GM13976 (cell line): ENCODE measurements at regions not wholly inside any gene's neighbourhood (a gene's known extent, or its start where the extent isn't known, plus 50 kb on each side); places are given as distances from the start of the nearest gene placed in this dataset.
"Not testable (repeated sequence)": the region's sequence is repeated elsewhere in the genome, so short reads cannot be mapped to it uniquely, and the experiment has no call there.

ENCODE experiments used
- DNase-seq: peaks from one replicate; pipeline ENCODE4 v3.0.0; 2012; ENCODE audit warnings: low spot score
- in situ Hi-C: fragments of 300-500 bp; cut with MboI; formaldehyde crosslinking; loops from one replicate; pipeline ENCODE4 v1.12.0; 2022; ENCODE audit warnings: low sequenced_read_pairs, mixed read lengths, inconsistent platforms; ENCODE audit not compliant: unreplicated experiment
- TF ChIP-seq, protein P1 (sequence below): IDR thresholded peaks from 2 replicates; pipeline ENCODE4 v1.5.1; 2012; ENCODE audit warnings: borderline replicate concordance, mild to moderate bottlenecking; ENCODE audit not compliant: insufficient read depth; ENCODE audit errors: extremely low read depth, missing control alignments, control extremely low read depth

DNA sequence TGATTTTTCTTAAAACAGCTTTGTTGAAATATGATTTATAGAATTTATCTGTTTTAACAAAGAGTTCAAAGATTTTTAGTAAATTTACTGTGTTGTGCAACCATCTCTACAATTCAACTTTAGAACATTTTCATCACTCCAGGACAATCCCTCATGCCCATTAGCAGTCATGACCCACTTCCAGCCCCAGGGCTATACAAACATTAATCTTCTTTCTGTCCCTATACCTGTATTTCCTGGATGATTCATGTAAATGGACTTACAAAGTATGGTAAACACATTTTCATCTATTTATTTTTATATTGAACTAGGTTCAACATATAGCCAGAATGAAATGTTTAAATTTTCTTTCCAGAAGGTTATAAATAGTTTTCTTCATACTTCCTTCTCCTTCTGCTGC lies 127.8 kb upstream of the CCDC180 start:
- in situ Hi-C loops, result no loop called here
- no peak for DNase-seq
- TF ChIP-seq, protein P1, sequence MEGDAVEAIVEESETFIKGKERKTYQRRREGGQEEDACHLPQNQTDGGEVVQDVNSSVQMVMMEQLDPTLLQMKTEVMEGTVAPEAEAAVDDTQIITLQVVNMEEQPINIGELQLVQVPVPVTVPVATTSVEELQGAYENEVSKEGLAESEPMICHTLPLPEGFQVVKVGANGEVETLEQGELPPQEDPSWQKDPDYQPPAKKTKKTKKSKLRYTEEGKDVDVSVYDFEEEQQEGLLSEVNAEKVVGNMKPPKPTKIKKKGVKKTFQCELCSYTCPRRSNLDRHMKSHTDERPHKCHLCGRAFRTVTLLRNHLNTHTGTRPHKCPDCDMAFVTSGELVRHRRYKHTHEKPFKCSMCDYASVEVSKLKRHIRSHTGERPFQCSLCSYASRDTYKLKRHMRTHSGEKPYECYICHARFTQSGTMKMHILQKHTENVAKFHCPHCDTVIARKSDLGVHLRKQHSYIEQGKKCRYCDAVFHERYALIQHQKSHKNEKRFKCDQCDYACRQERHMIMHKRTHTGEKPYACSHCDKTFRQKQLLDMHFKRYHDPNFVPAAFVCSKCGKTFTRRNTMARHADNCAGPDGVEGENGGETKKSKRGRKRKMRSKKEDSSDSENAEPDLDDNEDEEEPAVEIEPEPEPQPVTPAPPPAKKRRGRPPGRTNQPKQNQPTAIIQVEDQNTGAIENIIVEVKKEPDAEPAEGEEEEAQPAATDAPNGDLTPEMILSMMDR, result no peak

DNA sequence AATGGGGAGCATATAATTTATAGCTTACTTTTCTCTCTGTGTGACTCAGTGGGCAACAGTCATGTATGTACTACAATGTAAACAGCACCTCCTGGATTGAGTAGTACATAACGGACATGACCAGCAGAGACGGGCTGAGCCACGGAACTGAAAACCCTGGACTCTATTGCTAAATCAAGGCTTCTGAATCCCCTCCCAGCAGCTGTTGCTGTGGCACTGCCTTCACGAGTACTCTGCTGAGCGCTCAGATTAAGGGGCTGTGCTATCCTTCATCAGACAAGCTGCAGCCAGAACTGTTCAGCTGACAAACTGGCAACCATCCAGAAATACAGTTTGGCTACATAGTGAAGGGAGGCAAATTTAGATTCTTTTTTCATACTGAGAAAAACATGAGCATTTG lies 131.3 kb upstream of the CCDC180 start:
- TF ChIP-seq, protein P1, result no peak
- DNase-seq, result no peak
- in situ Hi-C loops, result no loop called here

DNA sequence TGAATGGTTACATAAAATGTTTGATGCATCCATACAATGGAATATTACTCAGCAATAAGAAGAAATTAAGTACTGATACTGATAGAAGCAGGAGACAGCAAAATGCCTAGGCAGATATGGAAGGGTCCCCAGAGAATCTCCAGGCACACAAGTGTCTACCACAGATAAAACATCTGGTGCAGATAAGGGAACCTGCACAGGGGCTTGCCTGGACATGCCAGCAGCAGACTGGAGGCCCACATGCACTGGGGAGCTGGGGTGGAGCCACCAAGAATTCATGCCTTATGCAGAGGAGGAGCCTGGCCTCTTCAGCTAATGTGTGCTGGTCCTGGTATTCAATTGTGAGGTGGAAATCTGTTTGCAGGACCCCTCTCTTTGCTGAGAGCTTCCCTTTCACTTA lies 129.2 kb upstream of the CTSV start:
- in situ Hi-C loops, DNase-seq: not testable (repeated sequence)

DNA sequence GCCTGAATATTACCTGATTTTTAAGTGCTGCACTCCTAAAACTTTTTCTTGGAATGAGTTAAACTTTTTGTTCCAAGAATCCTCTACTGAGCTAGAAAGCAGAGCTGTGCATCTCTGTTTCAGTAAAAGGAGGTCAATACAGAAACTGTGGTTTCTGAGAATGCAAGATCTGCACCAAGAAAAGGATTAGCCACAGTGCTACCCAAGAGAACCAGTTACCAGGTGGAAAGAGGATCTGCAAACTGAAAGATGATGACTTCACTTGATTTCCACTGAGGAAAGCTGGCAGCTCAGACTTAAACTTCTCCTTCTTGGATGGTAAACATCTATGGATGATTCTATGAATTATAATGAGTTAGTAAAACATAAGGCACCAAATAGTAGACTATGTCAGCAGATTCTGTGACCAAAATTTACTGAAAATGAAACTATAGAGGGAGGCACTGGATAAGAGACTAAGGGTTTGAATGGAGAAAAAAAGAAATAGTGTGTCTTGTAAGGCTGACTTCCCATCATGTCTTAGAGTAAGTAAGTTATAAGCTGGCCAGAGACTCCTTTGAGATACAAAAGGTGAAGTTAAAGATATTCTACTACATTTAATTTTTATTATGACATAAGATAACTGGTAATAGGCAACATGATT lies 127.7 kb upstream of the CTSV start:
- in situ Hi-C loops, DNase-seq: not testable (repeated sequence)

GRCh38 chr9:97160255-97160654 lies 121.3 kb upstream of the CTSV start:
- no peak for DNase-seq
- in situ Hi-C loops, result no loop called here
- TF ChIP-seq, protein P1, result no peak

GRCh38 chr9:97158722-97159121 lies 119.8 kb upstream of the CTSV start:
- DNase-seq, in situ Hi-C loops: not testable (repeated sequence)

- in situ Hi-C loops, DNase-seq: not testable (repeated sequence)
These were observed 116.5 kb upstream of the CTSV start for GRCh38 chr9:97155441-97155840.

- no peak for DNase-seq
- TF ChIP-seq, protein P1, result no peak
- in situ Hi-C loops, result no loop called here
These were observed 115.0 kb upstream of the CTSV start for GRCh38 chr9:97153967-97154366.

- DNase-seq, in situ Hi-C loops: not testable (repeated sequence)
These were observed 114.2 kb upstream of the CTSV start for GRCh38 chr9:97153160-97153559.

DNA sequence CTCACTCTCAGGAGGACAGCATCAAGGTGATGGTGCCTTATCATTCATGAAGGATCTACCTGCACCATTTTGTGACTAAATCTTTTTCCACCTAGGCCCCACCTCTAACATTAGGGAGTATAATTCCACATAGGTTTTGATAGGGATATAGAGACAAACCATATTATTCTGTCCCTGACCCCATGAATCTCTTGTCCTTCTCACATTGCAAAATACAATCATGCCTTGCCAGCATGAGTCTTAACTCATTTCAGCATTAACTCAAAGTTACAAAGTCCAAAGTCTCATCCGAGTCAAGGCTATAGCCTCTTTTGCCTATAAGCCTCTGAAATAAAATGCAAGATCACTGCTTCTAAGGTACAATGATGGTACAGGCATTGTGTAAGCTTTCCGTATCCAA lies 111.5 kb upstream of the CTSV start:
- DNase-seq, in situ Hi-C loops: not testable (repeated sequence)

- in situ Hi-C loops, DNase-seq: not testable (repeated sequence)
These were observed 109.5 kb upstream of the CTSV start for GRCh38 chr9:97148428-97148827.

DNA sequence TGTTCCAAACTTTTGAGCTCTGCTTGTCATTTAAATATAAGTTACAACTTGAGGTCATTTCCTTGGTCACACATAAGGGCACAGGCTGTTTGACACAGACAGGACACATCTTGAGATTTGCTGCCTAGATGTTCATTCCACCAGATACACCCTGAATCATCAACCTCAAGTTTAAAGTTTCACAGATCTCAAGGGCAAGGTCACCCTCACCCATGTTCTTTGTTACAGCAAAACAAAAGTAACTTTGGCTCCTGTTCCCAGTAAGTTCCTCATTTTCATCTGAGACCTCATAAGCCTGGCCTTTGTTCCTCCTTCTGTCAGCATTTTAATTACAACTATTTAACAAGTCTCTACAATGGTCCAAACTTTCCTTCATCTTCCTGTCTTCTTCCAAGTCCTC lies 106.7 kb upstream of the CTSV start:
- DNase-seq, in situ Hi-C loops: not testable (repeated sequence)
